GM12878 (cell line): ENCODE measurements at regions not wholly inside any gene's neighbourhood (a gene's known extent, or its start where the extent isn't known, plus 50 kb on each side); places are given as distances from the start of the nearest gene placed in this dataset.

ENCODE experiments used
- BACH1 ChIP-seq: fragments of 450-650 bp; IDR thresholded peaks from 2 replicates; pipeline ENCODE4 v1.6.1; 2017; ENCODE audit warnings: mild to moderate bottlenecking, borderline replicate concordance
- IKZF1 ChIP-seq: fragments of 450-650 bp; conservative IDR thresholded peaks from 2 replicates; pipeline ENCODE4 v1.6.1; 2017; ENCODE audit warnings: antibody characterized with exemption, mild to moderate bottlenecking
- IRF4 ChIP-seq: IDR thresholded peaks from 2 replicates; pipeline ENCODE4 v1.6.1; 2011; ENCODE audit warnings: low read depth, low read length
- MEF2A ChIP-seq: IDR thresholded peaks from 2 replicates; pipeline ENCODE4 v1.6.1; 2011; ENCODE audit warnings: low read depth, mild to moderate bottlenecking, low read length, moderate library complexity; ENCODE audit not compliant: insufficient read depth
- MTA2 ChIP-seq: fragments of 450-650 bp; IDR thresholded peaks from 2 replicates; pipeline ENCODE4 v1.6.1; 2016; ENCODE audit warnings: low read depth, mild to moderate bottlenecking, moderate library complexity
- NKRF ChIP-seq: fragments of 450-650 bp; conservative IDR thresholded peaks from 2 replicates; pipeline ENCODE4 v1.6.1; 2017; ENCODE audit warnings: mild to moderate bottlenecking, moderate library complexity
- POU2F2 ChIP-seq: IDR thresholded peaks from 3 replicates; pipeline ENCODE4 v1.6.1; 2011; ENCODE audit warnings: low read depth, mild to moderate bottlenecking, low read length, borderline replicate concordance
- PRDM15 ChIP-seq: fragments of 450-650 bp; formaldehyde crosslinking; IDR thresholded peaks from 2 replicates; pipeline ENCODE4 v1.4.0; 2020; ENCODE audit warnings: mild to moderate bottlenecking, moderate library complexity
- RB1 ChIP-seq: fragments of 450-650 bp; formaldehyde crosslinking; IDR thresholded peaks from 2 replicates; pipeline ENCODE4 v1.6.1; 2017; ENCODE audit warnings: mild to moderate bottlenecking, borderline replicate concordance
- RBBP5 ChIP-seq: fragments of 200-600 bp; sonication (generic); conservative IDR thresholded peaks from 2 replicates; pipeline ENCODE4 v1.6.1; 2016
- RUNX3 ChIP-seq: IDR thresholded peaks from 2 replicates; pipeline ENCODE4 v1.6.1; 2012; ENCODE audit warnings: low read length, inconsistent platforms
- SIN3A ChIP-seq: IDR thresholded peaks from 2 replicates; pipeline ENCODE4 v1.6.1; 2012; ENCODE audit warnings: low read depth, low read length, improper control_type of control experiment
- SP1 ChIP-seq: IDR thresholded peaks from one replicate; pipeline ENCODE4 v1.6.1; 2011; ENCODE audit warnings: low read depth, low read length
- SREBF2 ChIP-seq: IDR thresholded peaks from 2 replicates; pipeline ENCODE4 v1.6.1; 2012; ENCODE audit warnings: mild to moderate bottlenecking, low read length
- ZBTB33 ChIP-seq: fragments of 450-650 bp; IDR thresholded peaks from 2 replicates; pipeline ENCODE4 v1.6.1; 2017; ENCODE audit warnings: mild to moderate bottlenecking
- ZSCAN29 ChIP-seq: fragments of 450-650 bp; IDR thresholded peaks from 2 replicates; pipeline ENCODE4 v1.6.1; 2017; ENCODE audit warnings: mild to moderate bottlenecking, moderate library complexity
- TF ChIP-seq, protein P1 (sequence below): IDR thresholded peaks from 2 replicates; pipeline ENCODE4 v1.6.1; 2012; ENCODE audit warnings: low read depth, low read length, improper control_type of control experiment
- TF ChIP-seq, protein P2 (sequence below): IDR thresholded peaks from 2 replicates; pipeline ENCODE4 v1.6.1; 2011; ENCODE audit warnings: mild to moderate bottlenecking, low read depth, low read length, moderate library complexity; ENCODE audit not compliant: insufficient replicate concordance
- TF ChIP-seq, protein P3 (sequence below): IDR thresholded peaks from 2 replicates; pipeline ENCODE4 v1.6.1; 2012; ENCODE audit warnings: low read depth, low read length, improper control_type of control experiment

GRCh38 chrX:45758738-45759397 lies 558.2 kb upstream of the DIPK2B start (continued):
- TF ChIP-seq RUNX3 (peak; percentile 98), RBBP5 (no peak), NKRF (no peak), BACH1 (no peak; the same call in 1 of the 2 replicates), IRF4 (peak; percentile 86; the same call in 1 of the 2 replicates), ZBTB33 (no peak), MEF2A (peak; percentile 85), SP1 (no peak), IKZF1 (peak; percentile 79), PRDM15 (no peak), SIN3A (no peak), ZSCAN29 (no peak), SREBF2 (no peak), MTA2 (peak; percentile 83), RB1 (no peak), POU2F2 (peak; percentile 58; the same call in 1 of the 3 replicates)
- TF ChIP-seq, protein P1, sequence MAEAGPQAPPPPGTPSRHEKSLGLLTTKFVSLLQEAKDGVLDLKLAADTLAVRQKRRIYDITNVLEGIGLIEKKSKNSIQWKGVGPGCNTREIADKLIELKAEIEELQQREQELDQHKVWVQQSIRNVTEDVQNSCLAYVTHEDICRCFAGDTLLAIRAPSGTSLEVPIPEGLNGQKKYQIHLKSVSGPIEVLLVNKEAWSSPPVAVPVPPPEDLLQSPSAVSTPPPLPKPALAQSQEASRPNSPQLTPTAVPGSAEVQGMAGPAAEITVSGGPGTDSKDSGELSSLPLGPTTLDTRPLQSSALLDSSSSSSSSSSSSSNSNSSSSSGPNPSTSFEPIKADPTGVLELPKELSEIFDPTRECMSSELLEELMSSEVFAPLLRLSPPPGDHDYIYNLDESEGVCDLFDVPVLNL = no peak
- TF ChIP-seq, protein P2, sequence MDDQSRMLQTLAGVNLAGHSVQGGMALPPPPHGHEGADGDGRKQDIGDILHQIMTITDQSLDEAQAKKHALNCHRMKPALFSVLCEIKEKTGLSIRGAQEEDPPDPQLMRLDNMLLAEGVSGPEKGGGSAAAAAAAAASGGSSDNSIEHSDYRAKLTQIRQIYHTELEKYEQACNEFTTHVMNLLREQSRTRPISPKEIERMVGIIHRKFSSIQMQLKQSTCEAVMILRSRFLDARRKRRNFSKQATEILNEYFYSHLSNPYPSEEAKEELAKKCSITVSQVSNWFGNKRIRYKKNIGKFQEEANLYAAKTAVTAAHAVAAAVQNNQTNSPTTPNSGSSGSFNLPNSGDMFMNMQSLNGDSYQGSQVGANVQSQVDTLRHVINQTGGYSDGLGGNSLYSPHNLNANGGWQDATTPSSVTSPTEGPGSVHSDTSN = no peak
- TF ChIP-seq, protein P3, sequence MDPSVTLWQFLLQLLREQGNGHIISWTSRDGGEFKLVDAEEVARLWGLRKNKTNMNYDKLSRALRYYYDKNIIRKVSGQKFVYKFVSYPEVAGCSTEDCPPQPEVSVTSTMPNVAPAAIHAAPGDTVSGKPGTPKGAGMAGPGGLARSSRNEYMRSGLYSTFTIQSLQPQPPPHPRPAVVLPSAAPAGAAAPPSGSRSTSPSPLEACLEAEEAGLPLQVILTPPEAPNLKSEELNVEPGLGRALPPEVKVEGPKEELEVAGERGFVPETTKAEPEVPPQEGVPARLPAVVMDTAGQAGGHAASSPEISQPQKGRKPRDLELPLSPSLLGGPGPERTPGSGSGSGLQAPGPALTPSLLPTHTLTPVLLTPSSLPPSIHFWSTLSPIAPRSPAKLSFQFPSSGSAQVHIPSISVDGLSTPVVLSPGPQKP = no peak
